ENCODE measurements at regions not wholly inside any gene's neighbourhood (a gene's known extent, or its start where the extent isn't known, plus 50 kb on each side); places are given as distances from the start of the nearest gene placed in this dataset.

DNA sequence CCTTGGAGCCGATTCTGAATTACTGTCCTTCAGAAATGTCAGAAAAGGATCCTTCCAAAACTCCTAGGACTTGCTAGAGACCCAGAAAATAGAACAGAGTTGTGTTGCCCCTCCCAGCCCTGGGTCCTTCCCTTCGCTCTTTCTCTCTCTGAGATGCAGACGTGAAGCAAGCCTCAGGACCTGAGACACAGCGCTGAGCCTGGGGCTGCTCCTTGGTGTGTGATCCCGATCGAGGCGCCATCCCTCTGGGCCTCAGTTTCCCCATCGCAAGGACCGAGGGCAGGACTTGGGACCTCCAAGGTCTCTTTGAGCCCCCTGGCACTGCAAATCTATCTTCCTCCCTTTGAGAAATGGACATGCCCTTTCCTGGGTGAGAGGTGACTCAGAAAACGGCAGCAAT, 533.5 kb downstream of the TBC1D22A start:
- no peak for DNase-seq (ENCODE audit: low read depth in 2 of 2, low spot score in 1 of 2)

DNA sequence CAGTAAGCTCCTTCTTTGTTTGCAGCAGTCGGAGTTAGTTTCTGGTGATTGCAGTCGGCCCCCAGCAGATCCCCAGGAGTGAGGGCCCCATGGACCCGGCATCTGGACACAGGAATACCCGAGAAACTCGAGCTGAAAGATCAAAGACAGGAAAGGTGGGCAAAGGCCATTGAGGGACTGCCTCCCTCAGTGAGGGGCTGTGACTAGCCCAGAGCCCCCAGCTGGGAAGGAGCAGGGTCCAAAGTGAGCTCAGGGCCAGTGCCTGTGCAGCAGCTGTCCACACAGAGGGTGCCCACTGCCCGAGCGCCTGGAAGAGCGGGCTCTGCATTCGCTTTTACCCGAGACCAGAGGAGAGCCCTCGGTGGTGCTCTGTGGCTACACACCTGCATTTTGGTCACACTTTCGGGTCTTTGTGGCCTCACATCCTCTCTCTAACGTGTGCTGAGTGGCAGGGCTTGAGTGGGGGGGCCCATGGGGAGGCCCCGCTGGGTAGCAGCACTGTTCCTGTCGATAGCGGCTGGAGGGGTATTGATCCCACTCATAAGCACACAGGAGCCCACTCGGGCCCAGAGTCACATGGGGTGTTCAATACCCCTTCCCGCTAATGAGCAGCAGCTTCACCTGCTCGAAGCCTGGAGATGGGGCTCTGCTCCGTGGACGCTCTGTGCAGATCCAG, 532.9 kb downstream of the TBC1D22A start:
- no peak for DNase-seq (ENCODE audit: low read depth in 2 of 2, low spot score in 1 of 2)

DNA sequence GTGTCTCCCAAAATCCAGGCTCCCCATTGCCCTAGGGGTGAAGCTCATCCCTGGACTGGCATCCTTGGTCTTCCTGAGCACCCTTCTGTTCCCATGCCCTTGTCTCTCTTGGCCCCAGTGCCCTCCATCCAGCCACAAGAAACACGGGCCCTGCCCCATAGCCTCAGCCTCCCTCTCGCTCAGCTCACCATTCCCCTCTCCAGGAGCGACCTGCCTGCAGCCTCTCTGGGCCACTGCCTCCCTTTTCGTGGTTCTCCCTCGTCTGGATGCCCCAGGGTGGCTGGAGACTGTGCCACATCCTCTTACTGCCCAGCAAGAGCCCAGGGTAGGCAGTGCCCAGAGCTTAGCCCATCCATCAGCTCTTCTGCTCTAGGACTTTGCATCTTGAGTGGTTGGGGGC, 532.1 kb downstream of the TBC1D22A start:
- no peak for DNase-seq (ENCODE audit: low read depth in 2 of 2, low spot score in 1 of 2)

DNA sequence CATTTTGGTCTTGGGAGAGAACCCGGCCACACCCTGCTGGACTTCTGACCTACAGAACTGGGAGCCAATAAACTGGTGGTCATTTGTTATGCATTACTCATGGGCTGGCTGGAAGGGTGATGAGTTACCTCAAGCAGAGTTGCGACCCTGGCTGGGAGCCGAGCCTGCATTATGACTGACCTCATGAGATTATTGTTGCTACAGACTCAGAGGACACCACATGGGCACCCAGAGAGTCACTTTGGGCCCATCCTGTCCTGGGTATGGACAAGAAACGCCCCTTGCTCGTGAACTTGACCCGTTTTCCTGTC, 531.7 kb downstream of the TBC1D22A start:
- no peak for DNase-seq (ENCODE audit: low read depth in 2 of 2, low spot score in 1 of 2)

DNA sequence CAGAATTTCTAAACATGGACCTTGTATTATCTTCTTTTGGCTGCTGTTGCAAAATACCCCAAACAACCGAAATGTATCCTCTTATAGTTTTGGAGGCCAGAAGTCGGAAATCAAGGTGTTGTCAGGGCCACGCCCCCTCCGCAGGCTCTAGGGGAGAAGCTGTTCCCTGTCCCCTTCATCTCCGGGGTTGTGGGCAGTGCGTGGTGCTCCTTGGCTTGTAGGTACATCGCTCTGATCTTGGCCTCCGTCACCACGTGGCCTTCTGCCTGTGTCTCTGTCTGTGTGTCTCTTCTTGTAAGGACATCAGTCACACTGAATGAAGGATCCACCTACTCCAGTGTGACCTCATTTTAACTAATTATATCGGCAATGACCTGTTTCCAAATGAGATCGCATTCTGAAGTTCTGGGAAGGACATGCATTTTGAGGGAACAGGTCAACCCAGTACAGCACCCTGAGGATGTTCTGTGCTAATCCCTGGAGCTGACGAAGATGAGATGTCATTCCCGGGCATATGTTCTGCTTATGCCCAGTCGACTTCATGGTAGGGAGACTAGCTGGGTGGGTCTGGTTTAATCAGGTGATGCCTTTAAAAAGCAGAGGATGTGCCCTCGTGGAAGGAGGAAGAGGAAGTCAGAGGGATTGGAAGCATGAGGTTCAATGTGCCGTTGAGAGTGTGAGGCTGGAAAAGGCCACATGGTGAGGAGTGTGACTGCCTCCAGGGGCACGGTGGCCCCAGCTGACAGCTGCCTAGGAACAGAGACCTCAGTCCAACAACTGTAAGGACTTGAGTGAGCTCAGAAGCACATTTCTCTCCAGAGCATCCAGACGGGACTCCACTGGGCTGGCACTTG, 531.1 kb downstream of the TBC1D22A start:
- DNase-seq (ENCODE audit: low read depth in 2 of 2, low spot score in 1 of 2), result no peak

DNA sequence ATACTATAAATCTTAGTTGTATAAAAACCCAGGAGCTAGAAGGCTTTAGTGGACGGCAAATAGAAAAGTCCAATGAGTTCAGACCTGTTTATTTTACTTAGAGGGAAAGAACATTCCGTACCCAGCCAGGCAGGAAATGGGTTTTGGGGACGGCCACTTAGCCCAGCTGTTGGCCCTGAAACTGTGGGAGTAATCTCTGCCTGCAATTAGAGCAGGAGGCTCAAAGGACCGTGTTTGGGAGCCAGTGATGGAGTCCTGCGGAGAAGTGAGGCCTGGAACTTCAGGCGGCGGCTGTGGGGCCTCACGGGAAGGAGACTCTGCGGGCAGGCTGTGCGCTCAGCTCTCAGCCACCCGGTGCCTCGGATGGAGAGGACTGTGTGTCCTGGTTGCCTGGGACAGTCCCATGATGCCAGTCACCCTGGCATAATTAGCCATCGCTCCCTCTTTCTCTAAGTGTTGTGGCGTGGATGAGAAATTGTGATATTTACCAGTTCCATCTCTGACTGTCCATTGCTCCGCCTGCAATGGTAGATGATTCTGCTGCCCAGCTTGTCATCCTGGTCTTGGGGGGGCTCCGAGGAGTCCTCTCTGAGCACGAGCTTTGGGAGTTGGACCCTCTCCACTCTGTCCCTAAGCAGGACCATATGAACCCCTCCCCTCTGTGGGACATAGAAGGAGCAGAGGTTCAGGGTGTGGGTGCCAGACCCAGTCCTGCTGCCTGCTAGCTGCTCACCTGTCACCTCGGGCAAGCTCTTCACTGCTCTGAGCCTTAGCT, 530.3 kb downstream of the TBC1D22A start:
- no peak for DNase-seq (ENCODE audit: low read depth in 2 of 2, low spot score in 1 of 2)

DNA sequence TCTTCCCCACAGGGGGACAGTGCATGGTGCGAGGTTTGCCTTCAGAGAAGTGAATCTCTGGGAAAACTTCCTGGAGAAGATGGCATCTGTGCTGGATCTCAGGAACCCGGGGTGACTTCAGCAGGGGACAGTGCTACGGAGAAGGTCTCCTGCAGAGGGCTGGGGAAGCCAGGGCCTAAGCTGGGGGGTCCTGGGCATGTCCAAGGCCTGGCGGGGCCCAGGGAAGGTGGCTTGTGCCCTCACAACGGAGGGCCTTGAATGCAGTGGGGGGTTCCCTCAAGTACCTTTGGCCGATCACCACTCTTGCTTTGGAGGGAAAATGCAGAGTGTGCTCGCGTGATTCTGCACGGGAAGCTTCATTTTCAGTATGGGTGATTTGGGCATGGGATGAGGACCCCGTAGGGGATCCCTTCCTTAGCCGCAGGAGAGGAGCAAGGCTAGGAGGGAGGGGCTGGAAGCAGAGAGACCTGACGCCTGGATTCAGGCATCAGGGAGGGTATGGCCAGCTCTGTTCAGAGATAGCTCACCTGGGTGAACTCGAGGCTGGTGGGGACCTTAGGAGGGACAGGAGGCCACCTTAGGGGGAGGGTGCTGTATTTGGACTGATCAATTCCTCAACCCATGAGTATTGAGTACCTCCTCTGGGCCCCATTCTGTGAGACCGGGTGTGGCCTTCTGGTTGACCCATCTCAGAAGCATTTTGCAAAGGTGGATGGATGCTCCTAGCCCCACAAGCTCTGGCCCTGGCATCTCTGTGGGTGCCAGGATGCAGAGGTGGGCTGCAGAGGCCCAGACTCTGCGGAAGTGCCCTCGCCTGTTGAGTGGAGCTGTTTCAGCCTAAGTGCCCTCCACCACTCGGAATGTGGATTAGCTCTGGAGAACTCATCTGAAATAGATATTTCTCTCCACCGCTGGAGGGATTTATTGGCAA, 529.4 kb downstream of the TBC1D22A start:
- no peak for DNase-seq (ENCODE audit: low read depth in 2 of 2, low spot score in 1 of 2)

DNA sequence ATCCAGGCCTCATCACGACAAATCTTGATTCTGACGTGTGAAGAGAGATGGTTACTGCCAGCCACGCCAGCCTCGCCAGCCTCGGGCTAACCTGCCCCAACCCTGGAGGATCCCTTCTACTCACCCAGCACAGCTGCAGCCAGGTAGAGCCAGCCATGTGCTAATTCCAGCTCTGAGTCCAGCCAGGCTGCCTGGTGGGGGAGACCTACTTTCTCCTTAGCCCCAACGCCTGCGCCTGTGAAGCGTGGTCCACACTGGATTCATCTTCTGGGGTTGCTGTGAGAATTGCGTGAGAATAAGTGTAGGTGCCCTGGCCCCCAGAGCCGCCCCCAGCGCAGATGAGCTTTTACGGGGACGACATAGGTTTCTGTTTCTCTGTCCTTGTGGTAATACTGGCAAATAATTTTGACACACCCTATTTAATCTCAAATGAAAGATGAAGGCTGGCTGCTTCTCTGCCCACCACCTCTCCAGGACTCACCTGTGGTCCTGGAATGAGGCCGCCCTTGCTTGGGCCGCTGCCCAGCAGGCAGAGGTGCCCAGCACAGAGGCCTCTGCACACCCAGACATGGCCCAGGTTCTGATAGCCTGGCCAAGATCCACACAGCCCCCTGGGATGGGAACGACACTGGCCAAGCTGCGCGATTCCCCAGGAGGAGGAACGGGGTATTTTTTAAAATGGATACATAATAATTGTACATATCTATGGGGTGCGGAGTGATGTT, 528.4 kb downstream of the TBC1D22A start:
- no peak for DNase-seq (ENCODE audit: low read depth in 2 of 2, low spot score in 1 of 2)

DNA sequence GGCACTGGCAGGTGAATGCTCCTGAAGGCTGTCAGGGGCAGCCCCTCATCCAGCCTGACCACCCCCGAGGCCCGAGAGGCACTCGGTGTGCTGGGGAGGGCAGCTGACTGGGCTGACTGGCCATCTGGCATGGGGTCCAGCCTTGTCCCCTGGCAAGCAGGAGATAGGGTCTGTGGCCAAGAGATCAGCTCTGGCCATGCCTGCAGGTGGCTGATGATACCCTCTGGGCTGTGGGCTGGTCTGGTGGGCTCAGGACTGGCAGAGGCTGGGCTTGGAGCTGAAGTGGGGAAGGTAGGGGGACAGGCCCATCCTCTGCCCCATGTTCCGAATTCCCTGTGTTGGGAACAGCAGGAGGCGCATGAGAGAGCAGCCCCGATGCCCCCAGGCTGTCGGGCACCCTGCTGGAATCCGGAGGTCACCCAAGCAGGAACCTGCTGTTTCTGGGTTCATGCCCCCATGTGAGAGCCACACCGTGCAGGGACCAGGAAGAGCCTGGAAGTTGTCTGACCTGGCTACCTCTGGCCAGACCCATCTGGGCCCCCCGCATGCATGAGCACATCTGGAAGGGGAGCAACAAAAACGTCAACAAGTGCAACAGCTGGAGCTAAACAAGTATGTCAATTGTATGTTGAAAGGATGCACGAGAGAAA, 527.0 kb downstream of the TBC1D22A start:
- DNase-seq (ENCODE audit: low read depth in 2 of 2, low spot score in 1 of 2), result no peak

DNA sequence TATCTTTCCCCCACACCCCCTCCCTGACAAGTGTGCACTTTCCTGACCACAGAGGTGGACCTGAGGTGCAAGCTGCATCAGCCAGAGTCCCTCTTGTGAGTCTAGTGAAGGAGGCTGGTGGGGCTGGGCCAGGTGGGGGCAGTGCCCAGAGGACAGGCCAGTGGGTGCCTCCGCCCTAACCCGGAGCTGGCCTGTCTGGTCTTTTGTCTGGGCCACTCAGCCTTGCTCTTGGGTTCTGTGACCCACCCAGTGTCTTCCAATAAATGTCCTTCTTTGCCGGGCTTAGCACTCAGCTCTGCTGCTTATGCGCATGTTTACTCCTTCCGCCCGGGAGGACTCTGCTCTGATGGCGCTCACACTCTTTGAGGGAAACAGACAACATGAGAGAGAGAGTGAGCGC, 526.2 kb downstream of the TBC1D22A start:
- DNase-seq (ENCODE audit: low read depth in 2 of 2, low spot score in 1 of 2), result no peak

DNA sequence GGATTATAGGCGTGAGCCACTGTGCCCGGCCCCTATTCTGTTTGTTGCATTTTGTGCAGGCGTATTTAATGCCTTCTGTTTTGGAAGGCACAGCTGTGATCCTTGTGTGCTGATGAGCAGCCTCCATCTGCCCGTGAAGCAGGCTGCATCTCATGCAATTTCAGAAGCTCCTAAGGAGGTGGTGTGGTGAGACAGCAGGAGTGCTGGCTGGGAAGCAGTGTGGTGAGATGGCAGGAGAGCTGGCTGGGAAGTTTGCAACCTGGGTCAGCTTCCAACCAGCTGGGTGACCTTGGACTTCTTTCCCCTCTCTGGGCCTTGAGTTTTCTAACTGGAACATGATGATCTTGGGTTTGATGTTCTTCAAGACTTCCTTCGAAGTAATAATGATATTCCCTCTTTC, 525.1 kb downstream of the TBC1D22A start:
- DNase-seq (ENCODE audit: low read depth in 2 of 2, low spot score in 1 of 2), result no peak

DNA sequence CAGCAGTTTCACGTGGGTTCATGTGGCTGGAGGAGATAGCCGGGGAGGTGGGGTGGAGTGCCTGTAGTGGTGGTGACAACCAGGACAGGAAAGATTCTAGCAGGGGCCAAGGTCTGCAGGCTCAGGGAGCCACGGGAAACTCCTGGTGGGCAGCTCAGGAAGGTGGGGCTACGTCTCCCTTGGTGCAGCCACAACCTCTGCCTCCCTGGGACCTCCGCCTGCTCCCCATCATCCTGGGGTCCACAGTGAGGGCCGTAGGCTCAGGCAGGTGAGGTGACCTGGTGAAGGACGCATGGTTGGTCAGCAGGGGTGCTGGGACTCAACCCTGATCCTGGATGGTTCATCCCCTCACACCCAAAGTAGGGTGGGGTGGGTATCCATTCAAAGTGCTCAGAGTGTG, 524.1 kb downstream of the TBC1D22A start:
- DNase-seq (ENCODE audit: low read depth in 2 of 2, low spot score in 1 of 2), result no peak

DNA sequence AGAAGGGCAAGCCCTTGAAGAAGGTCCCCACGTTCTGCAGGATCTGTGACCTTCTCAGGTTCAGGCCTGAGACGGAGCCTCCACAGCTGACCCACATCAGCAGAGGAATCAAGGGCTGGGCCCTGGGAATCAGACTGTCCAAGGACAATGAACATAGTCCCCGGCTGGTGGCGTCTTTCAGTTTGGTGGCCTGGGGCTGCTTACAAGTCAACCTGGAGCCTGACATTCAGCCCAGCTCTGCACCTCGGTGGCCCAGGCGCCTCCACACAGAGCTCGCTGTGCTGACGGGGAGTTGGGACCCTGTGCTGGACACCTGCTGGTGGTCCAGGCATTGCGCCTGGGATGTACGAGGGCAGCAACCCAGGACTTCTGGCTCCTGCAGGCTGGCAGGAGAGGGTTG, 523.5 kb downstream of the TBC1D22A start:
- no peak for DNase-seq (ENCODE audit: low read depth in 2 of 2, low spot score in 1 of 2)

DNA sequence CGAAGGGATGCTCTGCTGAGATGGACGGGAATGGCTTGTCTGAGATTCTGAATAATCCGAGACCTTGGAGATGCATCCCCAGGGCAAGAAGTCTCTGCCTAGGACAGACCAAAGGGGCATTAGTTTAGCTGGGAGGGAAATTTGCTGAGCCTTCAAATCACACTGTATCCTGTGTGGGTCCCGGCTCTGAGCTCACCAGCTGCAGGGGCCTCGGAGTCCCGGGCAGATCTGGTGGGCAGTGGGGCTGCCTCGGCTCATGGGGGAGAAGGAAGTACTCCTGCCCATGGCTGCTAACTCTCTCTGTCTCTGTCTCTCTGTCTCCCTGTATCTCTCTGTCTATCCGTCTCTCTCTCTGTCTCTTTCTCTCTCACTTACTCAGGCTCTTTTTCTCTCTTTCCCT, 522.4 kb downstream of the TBC1D22A start:
- DNase-seq (ENCODE audit: low read depth in 2 of 2, low spot score in 1 of 2), result no peak

DNA sequence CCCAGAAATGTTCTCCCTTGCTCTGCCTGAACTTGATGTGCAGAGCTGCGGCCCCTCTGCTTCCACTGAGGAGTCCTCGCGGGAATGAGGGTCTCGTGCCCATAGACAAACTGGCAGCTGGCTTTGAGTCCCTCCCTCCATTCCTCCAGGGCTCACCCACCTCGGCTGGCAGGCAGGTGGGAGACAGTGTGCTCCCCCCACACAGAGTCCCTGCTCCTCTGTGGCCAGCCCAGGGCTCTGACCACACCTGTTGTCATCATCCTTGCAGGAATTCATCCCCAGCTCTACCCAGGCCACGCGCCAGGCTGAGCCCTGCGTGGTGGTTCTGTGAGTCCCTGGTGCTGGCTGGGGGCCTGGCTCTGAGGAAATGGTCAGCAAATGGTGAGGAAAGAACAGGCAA, 521.9 kb downstream of the TBC1D22A start:
- DNase-seq (ENCODE audit: low read depth in 2 of 2, low spot score in 1 of 2), result no peak

DNA sequence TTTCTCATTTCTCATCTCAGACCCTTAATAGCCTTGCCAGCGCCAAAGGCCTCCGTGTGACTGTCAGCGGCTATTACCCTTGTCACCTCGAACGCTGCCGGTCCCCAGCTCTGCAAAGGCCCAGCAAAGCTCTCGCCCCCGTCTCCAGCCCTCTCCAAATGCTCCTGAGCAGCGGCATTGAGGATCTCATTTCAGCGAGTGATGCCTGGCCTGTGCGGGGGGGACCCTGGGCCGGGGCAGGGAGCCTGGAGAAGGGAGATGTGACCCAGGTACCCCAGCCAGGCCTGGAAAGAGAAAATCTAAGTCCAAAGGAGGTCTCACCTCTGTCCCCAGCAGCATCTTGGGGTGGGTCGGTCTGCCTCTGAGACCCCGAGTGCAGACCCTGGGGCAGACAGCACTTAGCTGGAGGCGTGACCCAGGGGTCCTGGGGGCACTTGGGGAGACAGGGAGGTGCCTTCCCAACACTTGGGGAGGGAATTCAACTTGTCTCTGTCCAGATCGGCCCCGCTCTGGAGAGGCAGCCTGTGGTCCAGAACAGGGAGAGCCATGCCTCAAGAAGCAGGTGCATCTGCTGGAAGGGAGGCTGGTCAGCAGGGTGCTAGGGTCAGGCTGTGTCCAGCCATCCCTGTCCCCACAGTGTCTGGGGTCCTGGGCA, 521.3 kb downstream of the TBC1D22A start:
- DNase-seq (ENCODE audit: low read depth in 2 of 2, low spot score in 1 of 2), result no peak

DNA sequence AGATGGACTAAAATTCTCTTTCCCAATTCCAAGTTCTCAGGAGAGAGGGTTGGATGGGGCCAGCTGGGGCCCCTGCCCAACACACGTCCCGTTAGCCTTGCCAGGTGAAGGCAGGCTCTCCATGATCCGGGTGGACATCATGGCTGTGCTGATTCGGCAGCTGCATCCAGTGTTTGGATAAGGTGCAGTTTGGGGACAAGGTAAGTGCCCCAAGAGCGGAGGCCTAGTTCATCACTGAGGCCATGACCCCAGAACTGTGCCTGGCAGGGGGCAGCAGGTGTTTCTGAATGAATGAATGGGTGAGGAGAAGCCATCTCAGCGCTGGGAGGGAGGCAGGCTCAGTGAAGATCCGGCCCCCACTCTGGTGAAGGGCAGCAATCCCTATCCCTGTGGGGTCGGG, 520.4 kb downstream of the TBC1D22A start:
- no peak for DNase-seq (ENCODE audit: low read depth in 2 of 2, low spot score in 1 of 2)

DNA sequence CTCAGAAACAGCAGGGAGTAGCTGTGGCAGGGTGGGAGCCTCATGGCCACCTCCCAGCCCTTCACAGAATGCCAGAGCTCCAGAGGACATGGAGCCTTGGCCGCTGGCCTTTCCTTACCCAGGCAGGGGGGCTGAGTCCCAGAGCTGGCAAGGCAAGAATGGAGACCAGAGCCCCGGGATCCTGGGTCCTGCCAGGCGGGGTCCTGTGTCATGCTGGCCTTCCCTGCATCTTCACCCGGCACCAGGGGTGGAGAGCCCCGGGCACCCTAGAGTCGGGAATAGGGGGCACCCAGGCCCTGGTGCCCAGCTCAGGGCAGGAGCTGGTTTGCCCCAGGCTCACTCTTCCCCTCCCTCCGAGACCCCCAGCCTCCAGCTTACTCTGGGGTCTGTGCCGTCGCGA, 519.9 kb downstream of the TBC1D22A start:
- no peak for DNase-seq (ENCODE audit: low read depth in 2 of 2, low spot score in 1 of 2)

Measured in stimulated activated CD8-positive, alpha-beta memory T cell treated with anti-CD3 and anti-CD28 coated beads, Interleukin-4, amount 100 ng/mL, for 4 hours (primary cell).